ENCODE measurements at regions not wholly inside any gene's neighbourhood (a gene's known extent, or its start where the extent isn't known, plus 50 kb on each side); places are given as distances from the start of the nearest gene placed in this dataset.

DNA sequence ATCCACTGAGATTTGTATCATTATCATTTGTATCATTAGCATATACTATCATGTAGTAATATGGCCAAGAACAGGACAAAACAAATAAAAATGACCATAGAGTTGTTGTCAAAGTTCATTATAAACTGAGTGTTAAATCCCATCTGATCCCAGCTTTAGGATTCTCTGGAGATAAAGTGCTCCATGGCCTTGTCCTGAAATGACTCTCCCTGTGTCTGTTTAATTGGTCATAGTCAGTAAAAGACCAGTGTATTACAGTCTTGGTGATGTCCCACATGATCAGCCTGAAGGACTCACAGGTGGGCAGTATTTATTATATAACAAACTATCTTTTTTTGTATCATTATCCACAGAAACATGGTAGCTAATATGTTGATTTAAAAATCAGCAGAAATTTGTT is 361.6 kb downstream of the TMEM135 start:
- H3K27me3 ChIP-seq (replicated peaks in 1 of 4; ENCODE audit: control insufficient read depth in 3 of 4, extremely low read depth in 1 of 4, insufficient read depth in 3 of 4, low read length in 3 of 4): no peaks in the 10 kb centered on the region
- H2BK20ac ChIP-seq (ENCODE audit: low read length): no peak overlapping the region
- H3K23me2 ChIP-seq (ENCODE audit: low read depth, low read length): no peaks in the 10 kb centered on the region
- no peak overlapping the region for H3K14ac ChIP-seq (ENCODE audit: insufficient read length)
- H3K79me1 ChIP-seq (ENCODE audit: low read depth, low read length): no peaks in the 10 kb centered on the region
- ChIA-PET POLR2A (ENCODE audit: partially characterized antibody) (no interaction called here), CTCF (ENCODE audit: partially characterized antibody) (interaction anchor here (1.8 to 2.4 kb wide), 2 partner anchors 22 to 46 kb away, joined by 7 to 10 read pairs; no protein-coding TSS in a partner anchor)
- H3K27ac ChIP-seq (ENCODE audit: low read depth, low read length): no peak overlapping the region
- no peak overlapping the region for H3K4ac ChIP-seq (replicated peaks; ENCODE audit: insufficient read length, low read depth, low read length)
- H3K36me3 ChIP-seq (ENCODE audit: control insufficient read depth in 2 of 4, insufficient read depth in 4 of 4, low read length in 3 of 4): no peaks in the 10 kb centered on the region
- H4K20me1 ChIP-seq (replicated peaks in 1 of 2; ENCODE audit: control insufficient read depth in 1 of 2, insufficient read depth in 2 of 2, low read length in 2 of 2): no peaks in the 10 kb centered on the region
- no peak overlapping the region for H4K5ac ChIP-seq (ENCODE audit: insufficient read length, low read depth, low read length)
- H2BK12ac ChIP-seq (ENCODE audit: low read depth, low read length): no peak overlapping the region
- DNase-seq (ENCODE audit: low read depth in 1 of 2, low spot score in 2 of 2) (no peak), FAIRE-seq (no peak)
- H2BK120ac ChIP-seq (replicated peaks; ENCODE audit: low read depth, low read length): no peak overlapping the region
- H2BK15ac ChIP-seq (ENCODE audit: low read length): no peak overlapping the region
- H3K18ac ChIP-seq (ENCODE audit: extremely low read depth, low read length): no peak overlapping the region
- H3K23ac ChIP-seq (ENCODE audit: insufficient read length): no peak overlapping the region
- H2BK5ac ChIP-seq (ENCODE audit: low read depth, low read length): no peak overlapping the region
- no peak overlapping the region for H3K9ac ChIP-seq (replicated peaks in 1 of 4; ENCODE audit: extremely low read depth in 1 of 4, low read depth in 3 of 4, low read length in 3 of 4)
- no peak overlapping the region for H4K8ac ChIP-seq (ENCODE audit: extremely low read depth, insufficient read depth, low read length)
- H2AK5ac ChIP-seq (ENCODE audit: low read depth, low read length): no peak overlapping the region
- no peak overlapping the region for H4K91ac ChIP-seq (replicated peaks; ENCODE audit: insufficient read length, low read length)
- no peak overlapping the region for H3K4me3 ChIP-seq (ENCODE audit: extremely low read depth in 1 of 4, insufficient read depth in 2 of 4, low read depth in 3 of 4, low read length in 4 of 4)
- H3K4me2 ChIP-seq (ENCODE audit: insufficient read depth in 1 of 2, low read depth in 2 of 2, low read length in 2 of 2): no peak overlapping the region
- H2AFZ ChIP-seq (ENCODE audit: low read length): no peak overlapping the region
- H3K56ac ChIP-seq (replicated peaks; ENCODE audit: insufficient read length, low read depth, low read length): no peak overlapping the region
- no peaks in the 10 kb centered on the region for H3K79me2 ChIP-seq (ENCODE audit: control insufficient read depth in 1 of 2, insufficient read depth in 2 of 2, low read length in 2 of 2)
- H3K4me1 ChIP-seq (replicated peaks in 1 of 4; ENCODE audit: control insufficient read depth in 3 of 4, insufficient read depth in 4 of 4, low read length in 3 of 4): peaks cover 0 to 2% (median 0%) of the 10 kb centered on the region in 4 experiments; a peak in 1 of 7 replicates
- H3K9me3 ChIP-seq (ENCODE audit: insufficient read depth in 2 of 2, low read depth in 1 of 2, low read length in 1 of 2): 0 out of 4 replicates have a peak, but pooled peaks cover 0 to 4% of the 10 kb centered on the region in 2 experiments
- TF ChIP-seq BRCA1 (IDR thresholded peaks at IDR 0.05; ENCODE audit: low read depth, low read length) (no peak), TAF7 (optimal IDR thresholded peaks at IDR 0.05; ENCODE audit: borderline replicate concordance, low read depth, low read length) (no peak), NRF1 (IDR thresholded peaks at IDR 0.05; ENCODE audit: low read depth, low read length) (no peak), JUN (IDR thresholded peaks at IDR 0.05; ENCODE audit: low read depth, low read length) (no peak), BCL11A (IDR thresholded peaks at IDR 0.05; ENCODE audit: low read depth in 2 of 2, low read length in 2 of 2) (no peak), TAF1 (IDR thresholded peaks at IDR 0.05; ENCODE audit: low read depth, low read length) (no peak), SP1 (IDR thresholded peaks at IDR 0.05; ENCODE audit: low read depth, low read length) (no peak), RNF2 (IDR thresholded peaks at IDR 0.05; ENCODE audit: borderline replicate concordance, low read depth, low read length, missing control alignments, poor library complexity, severe bottlenecking) (no peak), RXRA (IDR thresholded peaks at IDR 0.05; ENCODE audit: insufficient read depth, low read depth, low read length) (no peak), SAP30 (IDR thresholded peaks at IDR 0.05; ENCODE audit: insufficient read depth, insufficient replicate concordance, low read length) (no peak), MAFK (IDR thresholded peaks at IDR 0.05; ENCODE audit: low read depth, low read length) (no peak), TCF12 (IDR thresholded peaks at IDR 0.05; ENCODE audit: low read depth, low read length) (no peak)
- TF ChIP-seq, protein P1, sequence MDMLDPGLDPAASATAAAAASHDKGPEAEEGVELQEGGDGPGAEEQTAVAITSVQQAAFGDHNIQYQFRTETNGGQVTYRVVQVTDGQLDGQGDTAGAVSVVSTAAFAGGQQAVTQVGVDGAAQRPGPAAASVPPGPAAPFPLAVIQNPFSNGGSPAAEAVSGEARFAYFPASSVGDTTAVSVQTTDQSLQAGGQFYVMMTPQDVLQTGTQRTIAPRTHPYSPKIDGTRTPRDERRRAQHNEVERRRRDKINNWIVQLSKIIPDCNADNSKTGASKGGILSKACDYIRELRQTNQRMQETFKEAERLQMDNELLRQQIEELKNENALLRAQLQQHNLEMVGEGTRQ (IDR thresholded peaks at IDR 0.05; ENCODE audit: low read length): no peak
- TF ChIP-seq, protein P2, sequence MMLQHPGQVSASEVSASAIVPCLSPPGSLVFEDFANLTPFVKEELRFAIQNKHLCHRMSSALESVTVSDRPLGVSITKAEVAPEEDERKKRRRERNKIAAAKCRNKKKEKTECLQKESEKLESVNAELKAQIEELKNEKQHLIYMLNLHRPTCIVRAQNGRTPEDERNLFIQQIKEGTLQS (IDR thresholded peaks at IDR 0.05; ENCODE audit: insufficient read depth, low read depth, low read length): no peak
